Calu3 (cell line): ENCODE measurements at regions not wholly inside any gene's neighbourhood (a gene's known extent, or its start where the extent isn't known, plus 50 kb on each side); places are given as distances from the start of the nearest gene placed in this dataset.

Source experiments
- BruUV-seq: library from RNA; stranded (reverse); fragments of 400-500 nt; replicated peaks from 2 replicates; lab custom pipeline; 2021; lab: Mats Ljungman, UMichigan
- CTCF ChIA-PET: fragments of 300-600 bp; sonication (Branson Sonifier 250); formaldehyde crosslinking; loops from one replicate; lab custom pipeline; 2022; ENCODE audit warnings: antibody characterized with exemption; lab: Charles Lee
- DNase-seq: peaks from one replicate; pipeline ENCODE4 v3.0.0; 2022
- H3K27ac Mint-ChIP-seq: one replicate; pipeline ENCODE4 v1.8.0; 2022; ENCODE audit warnings: mixed read lengths; ENCODE audit not compliant: unreplicated experiment
- H3K27me3 Mint-ChIP-seq: one replicate; pipeline ENCODE4 v1.8.0; 2022; ENCODE audit warnings: mixed read lengths; ENCODE audit not compliant: unreplicated experiment
- H3K36me3 Mint-ChIP-seq: one replicate; pipeline ENCODE4 v1.8.0; 2022; ENCODE audit warnings: mild to moderate bottlenecking, moderate library complexity, mixed read lengths; ENCODE audit not compliant: insufficient read depth, unreplicated experiment
- H3K4me1 Mint-ChIP-seq: one replicate; pipeline ENCODE4 v1.8.0; 2022; ENCODE audit warnings: mild to moderate bottlenecking, low read depth, mixed read lengths; ENCODE audit not compliant: unreplicated experiment
- H3K4me3 Mint-ChIP-seq: one replicate; pipeline ENCODE4 v1.8.0; 2022; ENCODE audit warnings: mild to moderate bottlenecking, low read depth, moderate library complexity, mixed read lengths; ENCODE audit not compliant: unreplicated experiment
- H3K9me3 Mint-ChIP-seq: one replicate; pipeline ENCODE4 v1.8.0; 2022; ENCODE audit warnings: low read depth, mixed read lengths; ENCODE audit not compliant: unreplicated experiment
- intact Hi-C: fragments of 100-400 bp; cut with micrococcal nuclease; formaldehyde crosslinking; loops from one replicate; pipeline ENCODE4 v1.10.0; 2022; ENCODE audit not compliant: unreplicated experiment
- TF ChIP-seq, protein P1 (sequence below): fragments of 200-600 bp; IDR thresholded peaks from one replicate; pipeline ENCODE4 v1.8.0; 2022; ENCODE audit warnings: antibody characterized with exemption; ENCODE audit not compliant: unreplicated experiment

DNA sequence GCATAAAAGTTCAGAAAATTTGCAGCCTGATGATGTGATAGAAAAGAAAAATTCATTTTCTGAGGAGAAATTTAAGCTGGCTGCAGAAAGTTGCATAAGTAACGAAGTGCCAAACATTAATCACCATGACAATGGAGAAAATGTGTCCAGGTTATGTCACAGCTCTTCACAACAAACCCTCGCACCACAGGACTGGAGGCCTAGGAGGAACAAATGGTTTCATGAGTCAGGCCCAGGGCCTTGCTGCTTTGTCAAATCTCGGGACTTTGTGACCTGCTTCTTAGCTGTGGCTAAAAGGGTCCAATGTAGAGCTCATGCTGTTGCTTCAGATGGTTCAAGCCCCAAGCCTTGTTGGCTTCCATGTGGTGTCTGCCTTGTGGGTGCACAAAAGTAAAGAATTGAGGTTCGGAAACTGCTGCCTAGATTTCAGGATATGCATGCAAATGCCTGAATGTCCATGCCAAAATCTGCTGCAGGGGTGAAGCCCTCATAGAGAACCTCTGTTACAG, 527.4 kb downstream of the SH3BGRL start:
- Mint-ChIP-seq H3K36me3 (no peaks in the 10 kb centered on the region), H3K4me3 (no peak overlapping the region), H3K27me3 (no peaks in the 10 kb centered on the region), H3K4me1 (no peaks in the 10 kb centered on the region), H3K9me3 (peaks cover 6% of the 10 kb centered on the region), H3K27ac (no peak overlapping the region)
- no TSS peak for BruUV-seq
- intact Hi-C loops: no loop called here
- DNase-seq: no peak
- TF ChIP-seq, protein P1, sequence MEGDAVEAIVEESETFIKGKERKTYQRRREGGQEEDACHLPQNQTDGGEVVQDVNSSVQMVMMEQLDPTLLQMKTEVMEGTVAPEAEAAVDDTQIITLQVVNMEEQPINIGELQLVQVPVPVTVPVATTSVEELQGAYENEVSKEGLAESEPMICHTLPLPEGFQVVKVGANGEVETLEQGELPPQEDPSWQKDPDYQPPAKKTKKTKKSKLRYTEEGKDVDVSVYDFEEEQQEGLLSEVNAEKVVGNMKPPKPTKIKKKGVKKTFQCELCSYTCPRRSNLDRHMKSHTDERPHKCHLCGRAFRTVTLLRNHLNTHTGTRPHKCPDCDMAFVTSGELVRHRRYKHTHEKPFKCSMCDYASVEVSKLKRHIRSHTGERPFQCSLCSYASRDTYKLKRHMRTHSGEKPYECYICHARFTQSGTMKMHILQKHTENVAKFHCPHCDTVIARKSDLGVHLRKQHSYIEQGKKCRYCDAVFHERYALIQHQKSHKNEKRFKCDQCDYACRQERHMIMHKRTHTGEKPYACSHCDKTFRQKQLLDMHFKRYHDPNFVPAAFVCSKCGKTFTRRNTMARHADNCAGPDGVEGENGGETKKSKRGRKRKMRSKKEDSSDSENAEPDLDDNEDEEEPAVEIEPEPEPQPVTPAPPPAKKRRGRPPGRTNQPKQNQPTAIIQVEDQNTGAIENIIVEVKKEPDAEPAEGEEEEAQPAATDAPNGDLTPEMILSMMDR: no peak
- CTCF ChIA-PET: no interaction called here

DNA sequence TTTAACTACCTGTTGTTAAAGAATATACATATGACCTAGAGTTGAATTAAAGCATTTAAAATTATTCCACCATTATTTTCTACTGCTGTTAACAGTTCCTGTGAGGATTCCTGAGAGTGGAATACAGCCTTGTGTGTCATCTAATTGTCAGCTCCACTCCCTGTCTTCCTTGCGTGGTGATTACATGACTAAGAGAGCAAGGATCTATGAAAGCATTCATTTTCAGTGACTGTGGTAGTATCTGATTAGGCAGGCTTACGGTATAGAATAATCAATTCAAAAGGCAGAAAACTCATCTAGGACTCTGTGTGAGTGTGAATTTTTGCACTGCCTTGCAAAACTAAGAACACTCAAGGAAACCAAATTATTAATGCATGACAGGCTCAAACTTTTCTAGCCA, 577.8 kb downstream of the SH3BGRL start:
- TF ChIP-seq, protein P1: no peak
- DNase-seq: no peak
- Mint-ChIP-seq H3K9me3 (peaks cover 9% of the 10 kb centered on the region), H3K4me1 (no peaks in the 10 kb centered on the region), H3K27ac (no peak overlapping the region), H3K27me3 (no peaks in the 10 kb centered on the region), H3K36me3 (no peaks in the 10 kb centered on the region), H3K4me3 (no peak overlapping the region)
- no TSS peak for BruUV-seq
- intact Hi-C loops: no loop called here
- CTCF ChIA-PET: no interaction called here

DNA sequence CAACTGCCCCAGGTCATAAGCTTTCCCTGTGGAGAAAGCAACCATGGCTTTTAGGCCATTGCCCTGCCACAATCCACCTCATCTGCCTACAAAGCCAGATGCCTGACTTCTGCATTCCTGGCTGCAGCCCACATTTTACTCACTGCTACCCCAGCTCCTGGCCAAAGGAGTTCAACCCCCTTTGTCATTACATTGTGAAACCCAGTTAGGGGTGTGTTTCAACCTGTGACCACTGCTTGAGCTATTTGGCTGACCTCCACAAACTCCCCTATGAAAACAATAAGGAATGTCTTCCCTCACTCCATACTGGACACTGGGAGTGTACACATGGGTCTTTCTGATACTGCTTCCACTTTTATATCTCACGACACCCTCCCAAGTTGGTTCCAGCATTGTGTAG, 589.2 kb downstream of the SH3BGRL start:
- no peaks in the 10 kb centered on the region for H3K27me3 Mint-ChIP-seq
- no peak for DNase-seq
- H3K4me3 Mint-ChIP-seq: no peak overlapping the region
- H3K9me3 Mint-ChIP-seq: peaks cover 14% of the 10 kb centered on the region
- H3K36me3 Mint-ChIP-seq: no peaks in the 10 kb centered on the region
- CTCF ChIA-PET: no interaction called here
- no TSS peak for BruUV-seq
- intact Hi-C loops: no loop called here
- H3K27ac Mint-ChIP-seq: no peak overlapping the region
- H3K4me1 Mint-ChIP-seq: no peaks in the 10 kb centered on the region
- TF ChIP-seq, protein P1: no peak
